Tongue (tissue), 1 donor: ENCODE measurements at regions not wholly inside any gene's neighbourhood (a gene's known extent, or its start where the extent isn't known, plus 50 kb on each side); places are given as distances from the start of the nearest gene placed in this dataset.

Experiments
- DNase-seq: peaks from one replicate; pipeline ENCODE4 v3.0.0-alpha.2; 2015

GRCh38 chr3:16809993-16810392 is 74.8 kb upstream of the PLCL2 start:
- no peak for DNase-seq

- DNase-seq, result no peak
Observed at GRCh38 chr3:16810593-16811367, 74.0 kb upstream of the PLCL2 start.

- no peak for DNase-seq
Observed at GRCh38 chr3:16811950-16812349, 72.8 kb upstream of the PLCL2 start.

- no peak for DNase-seq
Observed at GRCh38 chr3:16813336-16813735, 71.4 kb upstream of the PLCL2 start.

GRCh38 chr3:16816048-16816780 is 68.5 kb upstream of the PLCL2 start:
- no peak for DNase-seq

- DNase-seq, result no peak
Observed at GRCh38 chr3:16817197-16817596, 67.6 kb upstream of the PLCL2 start.

- DNase-seq, result no peak
Observed at GRCh38 chr3:16818194-16818593, 66.6 kb upstream of the PLCL2 start.

GRCh38 chr3:16818945-16819344 is 65.8 kb upstream of the PLCL2 start:
- DNase-seq, result no peak

GRCh38 chr3:16820485-16820884 is 64.3 kb upstream of the PLCL2 start:
- DNase-seq, result no peak

GRCh38 chr3:16821053-16821452 is 63.7 kb upstream of the PLCL2 start:
- DNase-seq, result no peak

- no peak for DNase-seq
Observed at GRCh38 chr3:16824081-16824696, 60.6 kb upstream of the PLCL2 start.

- DNase-seq, result peak; percentile 27
Observed at GRCh38 chr3:16825617-16826204, 59.0 kb upstream of the PLCL2 start.

- DNase-seq, result no peak
Observed at GRCh38 chr3:16828815-16829214, 55.9 kb upstream of the PLCL2 start.

- DNase-seq, result no peak
Observed at GRCh38 chr3:16831846-16832245, 52.9 kb upstream of the PLCL2 start.

- no peak for DNase-seq
Observed at GRCh38 chr3:16834214-16834613, 50.5 kb upstream of the PLCL2 start.

- DNase-seq, result no peak
Observed at GRCh38 chr3:16834753-16835152, 50.0 kb upstream of the PLCL2 start.
